Suprapubic skin (tissue), 4 donors: ENCODE measurements at regions not wholly inside any gene's neighbourhood (a gene's known extent, or its start where the extent isn't known, plus 50 kb on each side); places are given as distances from the start of the nearest gene placed in this dataset.
"Not testable (repeated sequence)": the region's sequence is repeated elsewhere in the genome, so short reads cannot be mapped to it uniquely, and the experiment has no call there.

Source experiments
- DNase-seq, 2 donors: peaks; one replicate each; pipeline ENCODE4 v3.0.0-alpha.2; 2019; ENCODE audit warnings: low spot score in 2 of 2
- H3K27ac ChIP-seq: fragments of 200-600 bp; sonication (generic); one replicate; pipeline ENCODE4 v1.5.1; 2019
- H3K27me3 ChIP-seq: fragments of 200-600 bp; sonication (generic); one replicate; pipeline ENCODE4 v1.5.1; 2019
- H3K36me3 ChIP-seq: fragments of 200-600 bp; sonication (generic); one replicate; pipeline ENCODE4 v1.5.1; 2019
- H3K4me1 ChIP-seq: fragments of 200-600 bp; sonication (generic); one replicate; pipeline ENCODE4 v1.5.1; 2019
- H3K4me3 ChIP-seq: fragments of 200-600 bp; sonication (generic); one replicate; pipeline ENCODE4 v1.5.1; 2019; ENCODE audit warnings: mild to moderate bottlenecking
- H3K9me3 ChIP-seq: fragments of 200-600 bp; sonication (generic); one replicate; pipeline ENCODE4 v1.5.1; 2019
- EP300 ChIP-seq: sonication (generic); formaldehyde crosslinking; IDR thresholded peaks from one replicate; pipeline ENCODE4 v1.6.1; 2017; ENCODE audit warnings: antibody characterized with exemption
- POLR2A ChIP-seq, 2 donors: fragments of 450-650 bp; IDR thresholded peaks; one replicate each; pipeline ENCODE4 v1.6.1; 2017; ENCODE audit warnings: antibody characterized with exemption in 2 of 2, mild to moderate bottlenecking in 2 of 2, moderate library complexity in 2 of 2
- POLR2AphosphoS5 ChIP-seq, 3 donors: sonication (generic); formaldehyde crosslinking; IDR thresholded peaks; one replicate each; pipeline ENCODE4 v1.6.1; 2017; ENCODE audit warnings: antibody characterized with exemption in 3 of 3
- WGBS: methylation state at CpG from one replicate; pipeline ENCODE4 v1.1.5; 2018; 5-methylcytosine and 5-hydroxymethylcytosine counted together
- TF ChIP-seq, protein P1 (sequence below), 2 donors: fragments of 200-600 bp in 1 of 2; fragments of 450-650 bp in 1 of 2; sonication (generic) in 1 of 2; IDR thresholded peaks; one replicate each; pipeline ENCODE4 v1.5.1; 2016 to 2019; ENCODE audit warnings: antibody characterized with exemption in 2 of 2, mild to moderate bottlenecking in 1 of 2, moderate library complexity in 1 of 2

DNA sequence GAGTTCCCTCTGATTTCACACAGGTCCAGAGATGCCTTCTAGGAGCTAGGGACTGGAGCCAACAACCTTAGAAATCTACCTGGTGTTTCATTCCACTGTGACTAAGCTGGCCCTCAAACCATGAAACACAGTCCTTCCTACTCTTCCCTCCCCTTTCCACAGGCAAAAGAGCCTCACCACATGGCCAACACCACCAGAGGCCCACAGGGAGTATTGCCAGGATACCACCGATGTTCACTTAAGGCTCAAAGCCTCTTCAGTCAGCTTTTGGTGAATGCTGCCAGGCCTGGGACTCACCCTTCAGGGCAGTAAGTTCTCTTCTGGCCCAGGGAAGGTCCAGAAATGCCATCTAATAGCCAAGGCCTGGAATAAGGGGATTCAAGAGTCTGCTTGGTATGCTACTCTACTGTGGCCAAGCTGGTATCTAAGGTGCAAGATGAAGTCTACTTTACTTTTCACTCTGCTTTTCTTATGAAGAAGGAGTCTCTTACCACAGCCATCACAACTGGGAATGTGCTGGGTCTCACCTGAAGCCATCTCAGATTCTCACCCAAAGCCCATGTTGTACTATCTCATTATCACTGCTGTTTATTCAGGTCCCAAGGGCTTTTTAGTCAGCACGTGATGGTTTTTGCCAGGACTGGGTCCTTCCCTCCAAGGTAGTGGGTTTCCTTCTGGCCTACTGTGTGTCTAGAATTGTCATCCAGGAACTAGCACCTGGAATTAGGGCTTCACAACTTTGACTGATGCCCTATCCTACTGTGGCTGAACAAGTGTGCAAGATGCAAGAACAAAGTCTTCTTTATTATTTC, 1018.4 kb downstream of the TAF11L14 start:
- H3K36me3 ChIP-seq = no peaks in the 10 kb centered on the region
- no peak for DNase-seq
- no peaks in the 10 kb centered on the region for H3K27me3 ChIP-seq
- TF ChIP-seq, protein P1, sequence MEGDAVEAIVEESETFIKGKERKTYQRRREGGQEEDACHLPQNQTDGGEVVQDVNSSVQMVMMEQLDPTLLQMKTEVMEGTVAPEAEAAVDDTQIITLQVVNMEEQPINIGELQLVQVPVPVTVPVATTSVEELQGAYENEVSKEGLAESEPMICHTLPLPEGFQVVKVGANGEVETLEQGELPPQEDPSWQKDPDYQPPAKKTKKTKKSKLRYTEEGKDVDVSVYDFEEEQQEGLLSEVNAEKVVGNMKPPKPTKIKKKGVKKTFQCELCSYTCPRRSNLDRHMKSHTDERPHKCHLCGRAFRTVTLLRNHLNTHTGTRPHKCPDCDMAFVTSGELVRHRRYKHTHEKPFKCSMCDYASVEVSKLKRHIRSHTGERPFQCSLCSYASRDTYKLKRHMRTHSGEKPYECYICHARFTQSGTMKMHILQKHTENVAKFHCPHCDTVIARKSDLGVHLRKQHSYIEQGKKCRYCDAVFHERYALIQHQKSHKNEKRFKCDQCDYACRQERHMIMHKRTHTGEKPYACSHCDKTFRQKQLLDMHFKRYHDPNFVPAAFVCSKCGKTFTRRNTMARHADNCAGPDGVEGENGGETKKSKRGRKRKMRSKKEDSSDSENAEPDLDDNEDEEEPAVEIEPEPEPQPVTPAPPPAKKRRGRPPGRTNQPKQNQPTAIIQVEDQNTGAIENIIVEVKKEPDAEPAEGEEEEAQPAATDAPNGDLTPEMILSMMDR (IDR thresholded peaks at IDR 0.05) = no peak
- TF ChIP-seq EP300 (no peak), POLR2AphosphoS5 (IDR thresholded peaks at IDR 0.05) (no peak), POLR2A (IDR thresholded peaks at IDR 0.05) (no peak)
- WGBS = 76% methylated on average over 2 of the region's 2 CpGs
- no peak overlapping the region for H3K4me3 ChIP-seq
- peaks cover 7% of the 10 kb centered on the region for H3K9me3 ChIP-seq
- H3K4me1 ChIP-seq = no peaks in the 10 kb centered on the region
- no peak overlapping the region for H3K27ac ChIP-seq

DNA sequence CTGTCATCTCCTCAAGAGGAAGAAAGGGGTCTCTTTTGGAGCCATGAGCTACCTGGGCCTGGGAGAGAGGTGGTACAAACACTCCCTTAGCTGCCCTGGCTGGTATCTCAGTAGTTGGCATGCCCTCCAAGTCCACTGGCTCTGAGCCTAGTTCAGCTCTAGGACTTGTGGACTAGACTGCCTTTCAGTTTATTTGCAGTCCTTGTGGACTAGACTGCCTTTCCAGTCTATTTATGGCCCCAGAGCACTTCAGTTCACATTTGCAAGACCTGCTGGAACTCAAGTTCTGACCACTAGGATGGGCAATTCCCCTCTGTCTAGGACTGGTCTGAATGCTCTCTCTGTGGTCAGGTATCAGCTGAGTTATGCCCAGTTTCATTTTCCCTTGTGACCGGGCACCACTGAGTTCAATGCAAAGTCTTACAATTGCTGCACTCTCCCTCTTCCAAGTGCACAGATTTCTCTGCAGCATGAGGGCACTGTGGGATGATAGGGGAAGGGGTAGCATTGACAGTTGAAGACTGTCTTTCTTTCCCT, 1019.0 kb downstream of the TAF11L14 start:
- Histone ChIP-seq H3K27me3 (no peaks in the 10 kb centered on the region), H3K36me3 (no peaks in the 10 kb centered on the region), H3K4me1 (no peaks in the 10 kb centered on the region), H3K9me3 (peaks cover 3% of the 10 kb centered on the region), H3K27ac (no peak overlapping the region), H3K4me3 (no peak overlapping the region)
- DNase-seq = no peak
- 100% methylated on average over 1 of the region's 1 CpG for WGBS
- TF ChIP-seq, protein P1 (IDR thresholded peaks at IDR 0.05) = no peak
- TF ChIP-seq POLR2A (IDR thresholded peaks at IDR 0.05) = no peak
- no peak for TF ChIP-seq EP300
- TF ChIP-seq POLR2AphosphoS5 (IDR thresholded peaks at IDR 0.05) = no peak

DNA sequence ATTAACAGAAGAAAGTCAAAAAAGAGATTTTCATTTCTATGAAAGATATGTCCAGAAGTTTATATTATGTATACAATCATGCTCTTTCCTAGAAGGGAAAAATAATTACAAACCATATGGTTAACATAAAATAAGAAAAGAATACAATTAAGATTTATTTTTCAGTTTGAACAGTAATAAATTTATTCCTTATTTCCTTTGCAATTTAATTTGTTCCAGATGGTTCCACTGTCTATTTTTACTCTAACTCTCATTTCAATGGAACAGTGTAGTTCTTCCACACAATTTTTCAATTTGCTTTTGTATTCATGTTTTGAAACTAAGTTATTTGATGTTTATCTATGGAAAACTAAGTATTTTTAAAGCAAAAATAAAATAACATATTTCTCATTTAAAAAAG, 1026.3 kb downstream of the TAF11L14 start:
- no peaks in the 10 kb centered on the region for H3K9me3 ChIP-seq
- TF ChIP-seq, protein P1 (IDR thresholded peaks at IDR 0.05) = no peak
- no peak for TF ChIP-seq EP300
- no peak for TF ChIP-seq POLR2A (IDR thresholded peaks at IDR 0.05)
- no peak for TF ChIP-seq POLR2AphosphoS5 (IDR thresholded peaks at IDR 0.05)
- no peaks in the 10 kb centered on the region for H3K27me3 ChIP-seq
- H3K36me3 ChIP-seq = no peaks in the 10 kb centered on the region
- no peak for DNase-seq
- no peak overlapping the region for H3K27ac ChIP-seq
- H3K4me3 ChIP-seq = no peak overlapping the region
- H3K4me1 ChIP-seq = no peaks in the 10 kb centered on the region

DNA sequence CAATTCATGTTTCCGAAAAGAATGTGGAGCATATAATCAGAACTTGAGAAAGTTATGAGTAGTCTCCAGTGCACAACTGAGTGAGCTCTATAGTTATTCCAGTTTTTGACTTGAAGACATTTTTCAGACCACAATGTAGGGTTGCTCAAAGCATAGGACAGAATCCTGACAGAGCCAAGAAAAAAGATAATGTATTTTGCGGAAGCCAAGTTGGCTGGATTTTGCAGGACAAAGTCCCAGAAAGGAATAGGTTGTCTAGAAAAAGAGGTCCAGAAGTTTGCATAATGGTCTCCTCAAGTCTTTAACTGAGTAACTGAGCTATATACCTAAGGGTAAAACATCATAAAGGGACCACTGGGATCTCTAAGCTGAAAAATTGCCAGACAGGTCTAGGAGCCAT, 1028.0 kb downstream of the TAF11L14 start:
- 84% methylated on average over 2 of the region's 2 CpGs for WGBS
- Histone ChIP-seq H3K36me3 (no peaks in the 10 kb centered on the region), H3K4me1 (no peaks in the 10 kb centered on the region), H3K27ac (no peak overlapping the region), H3K9me3 (no peaks in the 10 kb centered on the region), H3K4me3 (no peak overlapping the region), H3K27me3 (no peaks in the 10 kb centered on the region)
- no peak for TF ChIP-seq EP300
- DNase-seq = no peak

DNA sequence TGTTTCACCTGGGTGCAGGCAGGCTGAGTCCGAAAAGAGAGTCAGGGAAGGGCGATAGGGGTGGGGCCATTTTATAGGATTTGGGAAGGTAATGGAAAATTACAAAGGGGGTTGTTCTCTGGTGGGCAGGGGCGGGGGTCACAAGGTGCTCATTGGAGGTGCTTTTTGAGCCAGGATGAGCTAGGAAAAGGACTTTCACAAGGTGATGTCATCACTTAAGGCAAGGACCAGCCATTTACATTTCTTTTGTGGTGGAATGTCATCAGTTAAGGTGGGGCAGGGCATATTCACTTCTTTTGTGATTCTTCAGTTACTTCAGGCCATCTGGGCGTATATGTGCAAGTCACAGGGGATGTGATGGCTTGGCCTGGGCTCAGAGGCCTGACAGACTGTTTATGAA, 1040.0 kb downstream of the TAF11L14 start:
- not testable (repeated sequence) for H3K4me3 ChIP-seq, H3K27ac ChIP-seq, DNase-seq, H3K36me3 ChIP-seq, H3K9me3 ChIP-seq, H3K27me3 ChIP-seq, H3K4me1 ChIP-seq
- WGBS = 86% methylated on average over 2 of the region's 4 CpGs

DNA sequence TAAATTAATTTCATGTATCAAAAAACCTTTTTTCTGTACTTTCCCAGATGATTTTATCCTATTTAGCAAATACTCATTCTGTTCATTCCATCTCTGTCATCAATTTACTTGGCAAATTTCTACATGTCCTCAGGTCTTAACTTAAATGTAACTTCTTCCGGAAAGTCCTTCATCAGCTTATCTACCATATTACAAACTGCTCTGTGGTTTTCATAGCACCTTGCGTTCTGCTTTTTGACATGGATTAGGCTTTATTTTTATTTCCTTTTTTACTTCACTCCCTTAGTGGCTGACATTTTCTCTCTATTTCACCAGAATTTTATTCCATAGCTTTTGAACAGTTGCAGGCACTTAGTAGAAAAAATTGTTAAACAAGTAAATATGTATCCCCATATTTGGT, 1040.8 kb downstream of the TAF11L14 start:
- Histone ChIP-seq H3K4me1 (no peaks in the 10 kb centered on the region), H3K4me3 (no peak overlapping the region), H3K27ac (no peak overlapping the region), H3K9me3 (no peaks in the 10 kb centered on the region), H3K27me3 (no peaks in the 10 kb centered on the region), H3K36me3 (no peaks in the 10 kb centered on the region)
- TF ChIP-seq EP300 (no peak), POLR2AphosphoS5 (IDR thresholded peaks at IDR 0.05) (no peak), POLR2A (IDR thresholded peaks at IDR 0.05) (no peak)
- TF ChIP-seq, protein P1 (IDR thresholded peaks at IDR 0.05) = no peak
- WGBS = 90% methylated on average over 2 of the region's 2 CpGs
- no peak for DNase-seq
